Suprapubic skin (tissue), 4 donors: ENCODE measurements at regions not wholly inside any gene's neighbourhood (a gene's known extent, or its start where the extent isn't known, plus 50 kb on each side); places are given as distances from the start of the nearest gene placed in this dataset.

Experiments
- DNase-seq, 2 donors: peaks; one replicate each; pipeline ENCODE4 v3.0.0-alpha.2; 2019; ENCODE audit warnings: low spot score in 2 of 2
- H3K27ac ChIP-seq: fragments of 200-600 bp; sonication (generic); one replicate; pipeline ENCODE4 v1.5.1; 2019
- H3K27me3 ChIP-seq: fragments of 200-600 bp; sonication (generic); one replicate; pipeline ENCODE4 v1.5.1; 2019
- H3K36me3 ChIP-seq: fragments of 200-600 bp; sonication (generic); one replicate; pipeline ENCODE4 v1.5.1; 2019
- H3K4me1 ChIP-seq: fragments of 200-600 bp; sonication (generic); one replicate; pipeline ENCODE4 v1.5.1; 2019
- H3K4me3 ChIP-seq: fragments of 200-600 bp; sonication (generic); one replicate; pipeline ENCODE4 v1.5.1; 2019; ENCODE audit warnings: mild to moderate bottlenecking
- H3K9me3 ChIP-seq: fragments of 200-600 bp; sonication (generic); one replicate; pipeline ENCODE4 v1.5.1; 2019
- EP300 ChIP-seq: sonication (generic); formaldehyde crosslinking; IDR thresholded peaks from one replicate; pipeline ENCODE4 v1.6.1; 2017; ENCODE audit warnings: antibody characterized with exemption
- POLR2A ChIP-seq, 2 donors: fragments of 450-650 bp; IDR thresholded peaks; one replicate each; pipeline ENCODE4 v1.6.1; 2017; ENCODE audit warnings: antibody characterized with exemption in 2 of 2, mild to moderate bottlenecking in 2 of 2, moderate library complexity in 2 of 2
- POLR2AphosphoS5 ChIP-seq, 3 donors: sonication (generic); formaldehyde crosslinking; IDR thresholded peaks; one replicate each; pipeline ENCODE4 v1.6.1; 2017; ENCODE audit warnings: antibody characterized with exemption in 3 of 3
- WGBS: methylation state at CpG from one replicate; pipeline ENCODE4 v1.1.5; 2018; 5-methylcytosine and 5-hydroxymethylcytosine counted together
- TF ChIP-seq, protein P1 (sequence below), 2 donors: fragments of 200-600 bp in 1 of 2; fragments of 450-650 bp in 1 of 2; sonication (generic) in 1 of 2; IDR thresholded peaks; one replicate each; pipeline ENCODE4 v1.5.1; 2016 to 2019; ENCODE audit warnings: antibody characterized with exemption in 2 of 2, mild to moderate bottlenecking in 1 of 2, moderate library complexity in 1 of 2

- Histone ChIP-seq H3K27ac (no peak overlapping the region), H3K9me3 (no peaks in the 10 kb centered on the region), H3K4me1 (no peaks in the 10 kb centered on the region), H3K4me3 (no peak overlapping the region), H3K27me3 (no peaks in the 10 kb centered on the region), H3K36me3 (no peaks in the 10 kb centered on the region)
- WGBS = 84% methylated on average over 2 of the region's 2 CpGs
- TF ChIP-seq EP300 = no peak
- DNase-seq = no peak
Measured at GRCh38 chr11:26228778-26229177, 103.2 kb upstream of the ANO3 start.

DNA sequence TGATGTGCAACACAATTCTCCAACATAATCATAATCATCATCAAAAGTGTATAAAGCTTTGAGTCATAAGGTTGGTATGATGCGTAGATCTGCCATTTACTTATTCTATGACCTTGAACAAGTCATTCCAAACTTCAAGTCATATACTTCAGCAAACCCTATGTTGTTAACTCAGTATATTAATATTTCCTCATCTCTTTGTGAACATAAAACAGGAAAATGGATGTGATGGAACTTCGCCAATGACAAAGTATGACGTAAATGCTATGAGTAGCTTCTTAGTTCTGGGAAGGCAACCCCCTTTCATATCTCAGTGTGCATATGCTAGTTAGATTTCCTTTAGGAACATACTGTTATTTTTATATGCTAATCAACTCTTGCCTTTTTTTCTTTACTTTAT is 102.7 kb upstream of the ANO3 start:
- WGBS = 82% methylated on average over 3 of the region's 3 CpGs
- no peak for TF ChIP-seq POLR2AphosphoS5 (IDR thresholded peaks at IDR 0.05)
- TF ChIP-seq, protein P1, sequence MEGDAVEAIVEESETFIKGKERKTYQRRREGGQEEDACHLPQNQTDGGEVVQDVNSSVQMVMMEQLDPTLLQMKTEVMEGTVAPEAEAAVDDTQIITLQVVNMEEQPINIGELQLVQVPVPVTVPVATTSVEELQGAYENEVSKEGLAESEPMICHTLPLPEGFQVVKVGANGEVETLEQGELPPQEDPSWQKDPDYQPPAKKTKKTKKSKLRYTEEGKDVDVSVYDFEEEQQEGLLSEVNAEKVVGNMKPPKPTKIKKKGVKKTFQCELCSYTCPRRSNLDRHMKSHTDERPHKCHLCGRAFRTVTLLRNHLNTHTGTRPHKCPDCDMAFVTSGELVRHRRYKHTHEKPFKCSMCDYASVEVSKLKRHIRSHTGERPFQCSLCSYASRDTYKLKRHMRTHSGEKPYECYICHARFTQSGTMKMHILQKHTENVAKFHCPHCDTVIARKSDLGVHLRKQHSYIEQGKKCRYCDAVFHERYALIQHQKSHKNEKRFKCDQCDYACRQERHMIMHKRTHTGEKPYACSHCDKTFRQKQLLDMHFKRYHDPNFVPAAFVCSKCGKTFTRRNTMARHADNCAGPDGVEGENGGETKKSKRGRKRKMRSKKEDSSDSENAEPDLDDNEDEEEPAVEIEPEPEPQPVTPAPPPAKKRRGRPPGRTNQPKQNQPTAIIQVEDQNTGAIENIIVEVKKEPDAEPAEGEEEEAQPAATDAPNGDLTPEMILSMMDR (IDR thresholded peaks at IDR 0.05) = no peak
- no peak for TF ChIP-seq POLR2A (IDR thresholded peaks at IDR 0.05)
- no peak for TF ChIP-seq EP300
- no peaks in the 10 kb centered on the region for H3K4me1 ChIP-seq
- no peaks in the 10 kb centered on the region for H3K27me3 ChIP-seq
- DNase-seq = no peak
- no peak overlapping the region for H3K4me3 ChIP-seq
- no peaks in the 10 kb centered on the region for H3K9me3 ChIP-seq
- H3K36me3 ChIP-seq = no peaks in the 10 kb centered on the region
- no peak overlapping the region for H3K27ac ChIP-seq

DNA sequence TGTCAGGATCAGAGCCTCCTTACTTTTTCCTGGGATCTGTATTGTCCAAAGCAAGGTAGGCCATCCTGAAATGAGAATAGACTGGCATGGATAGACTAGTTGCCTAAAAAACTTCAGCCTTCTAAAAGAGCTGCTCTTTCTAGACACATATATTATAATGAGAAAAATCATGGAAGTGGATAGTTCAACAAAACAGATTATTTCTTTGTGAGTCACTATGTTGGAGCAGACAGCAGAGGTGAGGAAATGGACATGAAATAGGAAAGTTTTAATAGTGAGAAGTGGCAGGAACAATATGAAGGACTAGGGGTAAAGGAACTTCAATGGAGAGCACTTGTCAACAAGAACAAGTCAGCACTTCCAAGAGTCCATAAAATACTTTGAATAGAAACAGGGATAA is 101.9 kb upstream of the ANO3 start:
- TF ChIP-seq POLR2AphosphoS5 (IDR thresholded peaks at IDR 0.05) = no peak
- no peaks in the 10 kb centered on the region for H3K4me1 ChIP-seq
- DNase-seq = no peak
- H3K9me3 ChIP-seq = no peaks in the 10 kb centered on the region
- H3K4me3 ChIP-seq = no peak overlapping the region
- no peaks in the 10 kb centered on the region for H3K27me3 ChIP-seq
- H3K27ac ChIP-seq = no peak overlapping the region
- no peaks in the 10 kb centered on the region for H3K36me3 ChIP-seq

GRCh38 chr11:26231252-26231661 is 100.7 kb upstream of the ANO3 start:
- no peak for DNase-seq
- Histone ChIP-seq H3K9me3 (no peaks in the 10 kb centered on the region), H3K4me1 (no peaks in the 10 kb centered on the region), H3K27me3 (no peaks in the 10 kb centered on the region), H3K4me3 (no peak overlapping the region), H3K27ac (no peak overlapping the region), H3K36me3 (no peaks in the 10 kb centered on the region)
- TF ChIP-seq POLR2A (IDR thresholded peaks at IDR 0.05) (no peak), POLR2AphosphoS5 (IDR thresholded peaks at IDR 0.05) (no peak), EP300 (no peak)
- TF ChIP-seq, protein P1 (IDR thresholded peaks at IDR 0.05) = no peak
- WGBS = 84% methylated on average over 3 of the region's 3 CpGs

DNA sequence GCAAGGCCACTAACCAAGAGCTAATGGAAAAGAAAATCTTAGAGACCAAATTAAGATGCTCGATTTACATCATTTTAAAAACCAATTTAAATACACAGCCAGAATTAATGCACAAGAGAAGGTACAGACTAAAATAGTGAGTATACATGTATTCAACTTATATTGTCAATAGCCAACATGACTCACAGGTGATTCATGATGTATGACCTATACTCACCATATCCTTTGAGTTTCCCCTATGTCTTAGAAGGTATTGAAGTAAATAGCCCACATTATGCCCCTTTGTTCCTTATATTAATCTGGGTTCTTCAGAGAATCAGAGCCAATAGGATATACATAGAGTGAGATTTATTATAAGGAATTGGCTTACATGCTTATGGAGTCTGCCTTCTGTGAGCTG is 97.5 kb upstream of the ANO3 start:
- 91% methylated on average over 1 of the region's 1 CpG for WGBS
- no peaks in the 10 kb centered on the region for H3K4me1 ChIP-seq
- no peak overlapping the region for H3K4me3 ChIP-seq
- no peaks in the 10 kb centered on the region for H3K27me3 ChIP-seq
- TF ChIP-seq POLR2A (IDR thresholded peaks at IDR 0.05) (no peak), POLR2AphosphoS5 (IDR thresholded peaks at IDR 0.05) (no peak), EP300 (no peak)
- TF ChIP-seq, protein P1 (IDR thresholded peaks at IDR 0.05) = no peak
- H3K27ac ChIP-seq = no peak overlapping the region
- DNase-seq = no peak
- H3K36me3 ChIP-seq = no peaks in the 10 kb centered on the region
- no peaks in the 10 kb centered on the region for H3K9me3 ChIP-seq

- Histone ChIP-seq H3K27ac (no peak overlapping the region), H3K4me1 (no peaks in the 10 kb centered on the region), H3K27me3 (no peaks in the 10 kb centered on the region), H3K9me3 (no peaks in the 10 kb centered on the region), H3K36me3 (no peaks in the 10 kb centered on the region), H3K4me3 (no peak overlapping the region)
- TF ChIP-seq EP300 (no peak), POLR2AphosphoS5 (IDR thresholded peaks at IDR 0.05) (no peak), POLR2A (IDR thresholded peaks at IDR 0.05) (no peak)
- TF ChIP-seq, protein P1 (IDR thresholded peaks at IDR 0.05) = no peak
- DNase-seq = no peak
Measured at GRCh38 chr11:26243426-26243825, 88.5 kb upstream of the ANO3 start.
